ENCODE measurements at regions not wholly inside any gene's neighbourhood (a gene's known extent, or its start where the extent isn't known, plus 50 kb on each side); places are given as distances from the start of the nearest gene placed in this dataset.

- Histone ChIP-seq H3K36me3 (ENCODE audit: control insufficient read depth, insufficient read depth, low read length) (no peaks in the 10 kb centered on the region), H3K4me3 (replicated peaks; ENCODE audit: low read depth, low read length) (no peak overlapping the region), H3K27me3 (replicated peaks; ENCODE audit: control insufficient read depth, insufficient read depth, low read length) (no peaks in the 10 kb centered on the region)
- no peak for DNase-seq (ENCODE audit: extremely low read depth, insufficient read length)
- TF ChIP-seq CTCF (IDR thresholded peaks at IDR 0.05; ENCODE audit: insufficient read depth, low read length, poor library complexity, severe bottlenecking), result no peak
Observed at GRCh38 chr2:171227066-171227782, 66.5 kb upstream of the TLK1 start.

GRCh38 chr2:171226461-171226860 lies 65.8 kb upstream of the TLK1 start:
- no peak for TF ChIP-seq CTCF (IDR thresholded peaks at IDR 0.05; ENCODE audit: insufficient read depth, low read length, poor library complexity, severe bottlenecking)
- Histone ChIP-seq H3K4me3 (replicated peaks; ENCODE audit: low read depth, low read length) (no peak overlapping the region), H3K36me3 (ENCODE audit: control insufficient read depth, insufficient read depth, low read length) (no peaks in the 10 kb centered on the region), H3K27me3 (replicated peaks; ENCODE audit: control insufficient read depth, insufficient read depth, low read length) (no peaks in the 10 kb centered on the region)
- DNase-seq (ENCODE audit: extremely low read depth, insufficient read length), result no peak

GRCh38 chr2:171225989-171226388 lies 65.3 kb upstream of the TLK1 start:
- DNase-seq (ENCODE audit: extremely low read depth, insufficient read length), result no peak
- no peak overlapping the region for H3K4me3 ChIP-seq (replicated peaks; ENCODE audit: low read depth, low read length)
- no peaks in the 10 kb centered on the region for H3K36me3 ChIP-seq (ENCODE audit: control insufficient read depth, insufficient read depth, low read length)
- H3K27me3 ChIP-seq (replicated peaks; ENCODE audit: control insufficient read depth, insufficient read depth, low read length), result no peaks in the 10 kb centered on the region
- no peak for TF ChIP-seq CTCF (IDR thresholded peaks at IDR 0.05; ENCODE audit: insufficient read depth, low read length, poor library complexity, severe bottlenecking)

GRCh38 chr2:171225302-171225980 lies 64.7 kb upstream of the TLK1 start:
- TF ChIP-seq CTCF (IDR thresholded peaks at IDR 0.05; ENCODE audit: insufficient read depth, low read length, poor library complexity, severe bottlenecking), result no peak
- H3K4me3 ChIP-seq (replicated peaks; ENCODE audit: low read depth, low read length), result no peak overlapping the region
- DNase-seq (ENCODE audit: extremely low read depth, insufficient read length), result no peak
- no peaks in the 10 kb centered on the region for H3K36me3 ChIP-seq (ENCODE audit: control insufficient read depth, insufficient read depth, low read length)
- no peaks in the 10 kb centered on the region for H3K27me3 ChIP-seq (replicated peaks; ENCODE audit: control insufficient read depth, insufficient read depth, low read length)

- no peak overlapping the region for H3K4me3 ChIP-seq (replicated peaks; ENCODE audit: low read depth, low read length)
- H3K27me3 ChIP-seq (replicated peaks; ENCODE audit: control insufficient read depth, insufficient read depth, low read length), result no peaks in the 10 kb centered on the region
- TF ChIP-seq CTCF (IDR thresholded peaks at IDR 0.05; ENCODE audit: insufficient read depth, low read length, poor library complexity, severe bottlenecking), result no peak
- DNase-seq (ENCODE audit: extremely low read depth, insufficient read length), result no peak
- H3K36me3 ChIP-seq (ENCODE audit: control insufficient read depth, insufficient read depth, low read length), result no peaks in the 10 kb centered on the region
Observed at GRCh38 chr2:171217330-171217729, 56.6 kb upstream of the TLK1 start.

Data from GM06990 (cell line).